GM23338 (cell line): ENCODE measurements at regions not wholly inside any gene's neighbourhood (a gene's known extent, or its start where the extent isn't known, plus 50 kb on each side); places are given as distances from the start of the nearest gene placed in this dataset.

ENCODE experiments used
- CREB1 ChIP-seq: fragments of 250-450 bp; sonication (Bioruptor Pico); IDR thresholded peaks from 2 replicates; pipeline ENCODE4 v1.5.0; 2020; ENCODE audit warnings: low read depth, mild to moderate bottlenecking, moderate library complexity
- EZH2 ChIP-seq: fragments of 200-600 bp; sonication (generic); IDR thresholded peaks from one replicate; pipeline ENCODE4 v1.8.0; 2017; ENCODE audit warnings: antibody characterized with exemption, mild to moderate bottlenecking, low read depth; ENCODE audit not compliant: unreplicated experiment
- EZH2phosphoT487 ChIP-seq: fragments of 200-600 bp; sonication (generic); IDR thresholded peaks from one replicate; pipeline ENCODE4 v1.8.1; 2018; ENCODE audit warnings: antibody characterized with exemption; ENCODE audit not compliant: unreplicated experiment
- JUNB ChIP-seq: IDR thresholded peaks from one replicate; pipeline ENCODE4 v1.6.1; 2016; ENCODE audit warnings: antibody characterized with exemption; ENCODE audit not compliant: unreplicated experiment
- NANOG ChIP-seq: IDR thresholded peaks from 2 replicates; pipeline ENCODE4 v1.6.1; 2016; ENCODE audit warnings: antibody characterized with exemption, borderline replicate concordance
- POLR2AphosphoS5 ChIP-seq: IDR thresholded peaks from 2 replicates; pipeline ENCODE4 v1.6.1; 2016; ENCODE audit warnings: antibody characterized with exemption, low read depth
- STAT1 ChIP-seq: IDR thresholded peaks from one replicate; pipeline ENCODE4 v1.6.1; 2016; ENCODE audit warnings: antibody characterized with exemption; ENCODE audit not compliant: unreplicated experiment
- ZNF114 ChIP-seq: fragments of 250-450 bp; sonication (Bioruptor Pico); IDR thresholded peaks from 2 replicates; pipeline ENCODE4 v1.5.0; 2020; ENCODE audit warnings: mild to moderate bottlenecking, moderate library complexity
- ZNF331 ChIP-seq: fragments of 250-450 bp; sonication (Bioruptor Pico); IDR thresholded peaks from 2 replicates; pipeline ENCODE4 v1.5.0; 2020; ENCODE audit warnings: low read depth, mild to moderate bottlenecking, moderate library complexity
- TF ChIP-seq, protein P1 (sequence below): IDR thresholded peaks from one replicate; pipeline ENCODE4 v1.6.1; 2018; ENCODE audit warnings: antibody characterized with exemption; ENCODE audit not compliant: unreplicated experiment
- TF ChIP-seq, protein P2 (sequence below), 2 experiments: fragments of 200-600 bp in 1 of 2; sonication (generic) in 1 of 2; conservative IDR thresholded peaks; 2 replicates each; pipeline versions ENCODE4 v1.5.1 to v1.6.1; 2016 to 2017; ENCODE audit warnings: antibody characterized with exemption in 2 of 2, low read depth in 2 of 2, mild to moderate bottlenecking in 2 of 2, moderate library complexity in 1 of 2
- TF ChIP-seq, protein P3 (sequence below): IDR thresholded peaks from 2 replicates; pipeline ENCODE4 v1.6.1; 2016; ENCODE audit warnings: antibody characterized with exemption
- TF ChIP-seq, protein P4 (sequence below): fragments of 250-450 bp; sonication (Bioruptor Pico); IDR thresholded peaks from 2 replicates; pipeline ENCODE4 v1.5.0; 2020; ENCODE audit warnings: mild to moderate bottlenecking, moderate library complexity

DNA sequence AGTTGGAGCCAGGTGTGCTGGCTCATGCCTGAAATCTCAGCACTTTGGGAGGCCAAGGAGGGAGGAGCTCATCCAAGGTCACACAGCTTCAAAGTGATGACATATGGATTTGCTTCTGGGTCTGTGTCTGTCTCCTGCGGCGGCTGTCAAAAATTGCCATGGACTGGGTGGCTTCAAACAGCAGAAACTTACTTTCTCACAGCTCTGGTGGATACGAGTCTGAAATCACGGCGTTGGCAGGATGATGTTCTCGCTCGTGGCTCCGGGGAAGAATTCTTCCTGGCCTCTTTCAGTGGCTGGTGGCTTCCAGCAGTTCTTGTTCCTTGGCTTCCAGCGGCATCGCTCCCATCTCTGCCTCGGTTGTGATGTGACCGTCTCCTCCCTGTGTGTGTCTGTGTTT lies 314.8 kb upstream of the C1orf174 start:
- TF ChIP-seq EZH2phosphoT487 (no peak), EZH2 (no peak), ZNF331 (CRISPR knock-in tag) (no peak), JUNB (no peak), POLR2AphosphoS5 (no peak), NANOG (no peak), CREB1 (CRISPR knock-in tag) (no peak), ZNF114 (CRISPR knock-in tag) (no peak), STAT1 (no peak)
- TF ChIP-seq, protein P1, sequence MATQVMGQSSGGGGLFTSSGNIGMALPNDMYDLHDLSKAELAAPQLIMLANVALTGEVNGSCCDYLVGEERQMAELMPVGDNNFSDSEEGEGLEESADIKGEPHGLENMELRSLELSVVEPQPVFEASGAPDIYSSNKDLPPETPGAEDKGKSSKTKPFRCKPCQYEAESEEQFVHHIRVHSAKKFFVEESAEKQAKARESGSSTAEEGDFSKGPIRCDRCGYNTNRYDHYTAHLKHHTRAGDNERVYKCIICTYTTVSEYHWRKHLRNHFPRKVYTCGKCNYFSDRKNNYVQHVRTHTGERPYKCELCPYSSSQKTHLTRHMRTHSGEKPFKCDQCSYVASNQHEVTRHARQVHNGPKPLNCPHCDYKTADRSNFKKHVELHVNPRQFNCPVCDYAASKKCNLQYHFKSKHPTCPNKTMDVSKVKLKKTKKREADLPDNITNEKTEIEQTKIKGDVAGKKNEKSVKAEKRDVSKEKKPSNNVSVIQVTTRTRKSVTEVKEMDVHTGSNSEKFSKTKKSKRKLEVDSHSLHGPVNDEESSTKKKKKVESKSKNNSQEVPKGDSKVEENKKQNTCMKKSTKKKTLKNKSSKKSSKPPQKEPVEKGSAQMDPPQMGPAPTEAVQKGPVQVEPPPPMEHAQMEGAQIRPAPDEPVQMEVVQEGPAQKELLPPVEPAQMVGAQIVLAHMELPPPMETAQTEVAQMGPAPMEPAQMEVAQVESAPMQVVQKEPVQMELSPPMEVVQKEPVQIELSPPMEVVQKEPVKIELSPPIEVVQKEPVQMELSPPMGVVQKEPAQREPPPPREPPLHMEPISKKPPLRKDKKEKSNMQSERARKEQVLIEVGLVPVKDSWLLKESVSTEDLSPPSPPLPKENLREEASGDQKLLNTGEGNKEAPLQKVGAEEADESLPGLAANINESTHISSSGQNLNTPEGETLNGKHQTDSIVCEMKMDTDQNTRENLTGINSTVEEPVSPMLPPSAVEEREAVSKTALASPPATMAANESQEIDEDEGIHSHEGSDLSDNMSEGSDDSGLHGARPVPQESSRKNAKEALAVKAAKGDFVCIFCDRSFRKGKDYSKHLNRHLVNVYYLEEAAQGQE, result no peak
- TF ChIP-seq, protein P2, sequence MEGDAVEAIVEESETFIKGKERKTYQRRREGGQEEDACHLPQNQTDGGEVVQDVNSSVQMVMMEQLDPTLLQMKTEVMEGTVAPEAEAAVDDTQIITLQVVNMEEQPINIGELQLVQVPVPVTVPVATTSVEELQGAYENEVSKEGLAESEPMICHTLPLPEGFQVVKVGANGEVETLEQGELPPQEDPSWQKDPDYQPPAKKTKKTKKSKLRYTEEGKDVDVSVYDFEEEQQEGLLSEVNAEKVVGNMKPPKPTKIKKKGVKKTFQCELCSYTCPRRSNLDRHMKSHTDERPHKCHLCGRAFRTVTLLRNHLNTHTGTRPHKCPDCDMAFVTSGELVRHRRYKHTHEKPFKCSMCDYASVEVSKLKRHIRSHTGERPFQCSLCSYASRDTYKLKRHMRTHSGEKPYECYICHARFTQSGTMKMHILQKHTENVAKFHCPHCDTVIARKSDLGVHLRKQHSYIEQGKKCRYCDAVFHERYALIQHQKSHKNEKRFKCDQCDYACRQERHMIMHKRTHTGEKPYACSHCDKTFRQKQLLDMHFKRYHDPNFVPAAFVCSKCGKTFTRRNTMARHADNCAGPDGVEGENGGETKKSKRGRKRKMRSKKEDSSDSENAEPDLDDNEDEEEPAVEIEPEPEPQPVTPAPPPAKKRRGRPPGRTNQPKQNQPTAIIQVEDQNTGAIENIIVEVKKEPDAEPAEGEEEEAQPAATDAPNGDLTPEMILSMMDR (conservative IDR thresholded peaks at IDR 0.05; ENCODE audit: low read depth in 2 of 2), result no peak
- TF ChIP-seq, protein P3, sequence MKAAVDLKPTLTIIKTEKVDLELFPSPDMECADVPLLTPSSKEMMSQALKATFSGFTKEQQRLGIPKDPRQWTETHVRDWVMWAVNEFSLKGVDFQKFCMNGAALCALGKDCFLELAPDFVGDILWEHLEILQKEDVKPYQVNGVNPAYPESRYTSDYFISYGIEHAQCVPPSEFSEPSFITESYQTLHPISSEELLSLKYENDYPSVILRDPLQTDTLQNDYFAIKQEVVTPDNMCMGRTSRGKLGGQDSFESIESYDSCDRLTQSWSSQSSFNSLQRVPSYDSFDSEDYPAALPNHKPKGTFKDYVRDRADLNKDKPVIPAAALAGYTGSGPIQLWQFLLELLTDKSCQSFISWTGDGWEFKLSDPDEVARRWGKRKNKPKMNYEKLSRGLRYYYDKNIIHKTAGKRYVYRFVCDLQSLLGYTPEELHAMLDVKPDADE, result no peak
- TF ChIP-seq, protein P4, sequence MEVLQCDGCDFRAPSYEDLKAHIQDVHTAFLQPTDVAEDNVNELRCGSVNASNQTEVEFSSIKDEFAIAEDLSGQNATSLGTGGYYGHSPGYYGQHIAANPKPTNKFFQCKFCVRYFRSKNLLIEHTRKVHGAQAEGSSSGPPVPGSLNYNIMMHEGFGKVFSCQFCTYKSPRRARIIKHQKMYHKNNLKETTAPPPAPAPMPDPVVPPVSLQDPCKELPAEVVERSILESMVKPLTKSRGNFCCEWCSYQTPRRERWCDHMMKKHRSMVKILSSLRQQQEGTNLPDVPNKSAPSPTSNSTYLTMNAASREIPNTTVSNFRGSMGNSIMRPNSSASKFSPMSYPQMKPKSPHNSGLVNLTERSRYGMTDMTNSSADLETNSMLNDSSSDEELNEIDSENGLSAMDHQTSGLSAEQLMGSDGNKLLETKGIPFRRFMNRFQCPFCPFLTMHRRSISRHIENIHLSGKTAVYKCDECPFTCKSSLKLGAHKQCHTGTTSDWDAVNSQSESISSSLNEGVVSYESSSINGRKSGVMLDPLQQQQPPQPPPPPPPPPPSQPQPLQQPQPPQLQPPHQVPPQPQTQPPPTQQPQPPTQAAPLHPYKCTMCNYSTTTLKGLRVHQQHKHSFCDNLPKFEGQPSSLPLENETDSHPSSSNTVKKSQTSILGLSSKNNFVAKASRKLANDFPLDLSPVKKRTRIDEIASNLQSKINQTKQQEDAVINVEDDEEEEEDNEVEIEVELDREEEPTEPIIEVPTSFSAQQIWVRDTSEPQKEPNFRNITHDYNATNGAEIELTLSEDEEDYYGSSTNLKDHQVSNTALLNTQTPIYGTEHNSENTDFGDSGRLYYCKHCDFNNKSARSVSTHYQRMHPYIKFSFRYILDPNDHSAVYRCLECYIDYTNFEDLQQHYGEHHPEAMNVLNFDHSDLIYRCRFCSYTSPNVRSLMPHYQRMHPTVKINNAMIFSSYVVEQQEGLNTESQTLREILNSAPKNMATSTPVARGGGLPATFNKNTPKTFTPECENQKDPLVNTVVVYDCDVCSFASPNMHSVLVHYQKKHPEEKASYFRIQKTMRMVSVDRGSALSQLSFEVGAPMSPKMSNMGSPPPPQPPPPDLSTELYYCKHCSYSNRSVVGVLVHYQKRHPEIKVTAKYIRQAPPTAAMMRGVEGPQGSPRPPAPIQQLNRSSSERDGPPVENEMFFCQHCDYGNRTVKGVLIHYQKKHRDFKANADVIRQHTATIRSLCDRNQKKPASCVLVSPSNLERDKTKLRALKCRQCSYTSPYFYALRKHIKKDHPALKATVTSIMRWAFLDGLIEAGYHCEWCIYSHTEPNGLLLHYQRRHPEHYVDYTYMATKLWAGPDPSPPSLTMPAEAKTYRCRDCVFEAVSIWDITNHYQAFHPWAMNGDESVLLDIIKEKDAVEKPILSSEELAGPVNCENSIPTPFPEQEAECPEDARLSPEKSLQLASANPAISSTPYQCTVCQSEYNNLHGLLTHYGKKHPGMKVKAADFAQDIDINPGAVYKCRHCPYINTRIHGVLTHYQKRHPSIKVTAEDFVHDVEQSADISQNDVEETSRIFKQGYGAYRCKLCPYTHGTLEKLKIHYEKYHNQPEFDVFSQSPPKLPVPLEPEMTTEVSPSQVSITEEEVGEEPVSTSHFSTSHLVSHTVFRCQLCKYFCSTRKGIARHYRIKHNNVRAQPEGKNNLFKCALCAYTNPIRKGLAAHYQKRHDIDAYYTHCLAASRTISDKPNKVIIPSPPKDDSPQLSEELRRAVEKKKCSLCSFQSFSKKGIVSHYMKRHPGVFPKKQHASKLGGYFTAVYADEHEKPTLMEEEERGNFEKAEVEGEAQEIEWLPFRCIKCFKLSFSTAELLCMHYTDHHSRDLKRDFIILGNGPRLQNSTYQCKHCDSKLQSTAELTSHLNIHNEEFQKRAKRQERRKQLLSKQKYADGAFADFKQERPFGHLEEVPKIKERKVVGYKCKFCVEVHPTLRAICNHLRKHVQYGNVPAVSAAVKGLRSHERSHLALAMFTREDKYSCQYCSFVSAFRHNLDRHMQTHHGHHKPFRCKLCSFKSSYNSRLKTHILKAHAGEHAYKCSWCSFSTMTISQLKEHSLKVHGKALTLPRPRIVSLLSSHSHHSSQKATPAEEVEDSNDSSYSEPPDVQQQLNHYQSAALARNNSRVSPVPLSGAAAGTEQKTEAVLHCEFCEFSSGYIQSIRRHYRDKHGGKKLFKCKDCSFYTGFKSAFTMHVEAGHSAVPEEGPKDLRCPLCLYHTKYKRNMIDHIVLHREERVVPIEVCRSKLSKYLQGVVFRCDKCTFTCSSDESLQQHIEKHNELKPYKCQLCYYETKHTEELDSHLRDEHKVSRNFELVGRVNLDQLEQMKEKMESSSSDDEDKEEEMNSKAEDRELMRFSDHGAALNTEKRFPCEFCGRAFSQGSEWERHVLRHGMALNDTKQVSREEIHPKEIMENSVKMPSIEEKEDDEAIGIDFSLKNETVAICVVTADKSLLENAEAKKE (CRISPR knock-in tag), result no peak
